KMS-11 (cell line): ENCODE measurements at regions not wholly inside any gene's neighbourhood (a gene's known extent, or its start where the extent isn't known, plus 50 kb on each side); places are given as distances from the start of the nearest gene placed in this dataset.

Source experiments
- H2AFZ ChIP-seq: fragments of 200-600 bp; sonication (generic); 2 replicates; pipeline ENCODE4 v1.6.1; 2016; ENCODE audit warnings: antibody characterized with exemption, mixed run types, low read depth
- H3K27ac ChIP-seq: fragments of 200-600 bp; sonication (generic); 2 replicates; pipeline ENCODE4 v1.6.1; 2016; ENCODE audit warnings: mild to moderate bottlenecking, mixed run types
- H3K27me3 ChIP-seq: fragments of 200-600 bp; sonication (generic); 2 replicates; pipeline ENCODE4 v1.6.1; 2017; ENCODE audit warnings: mild to moderate bottlenecking, low read depth, mixed run types, moderate library complexity; ENCODE audit not compliant: insufficient read depth
- H3K36me3 ChIP-seq: fragments of 200-600 bp; sonication (generic); 2 replicates; pipeline ENCODE4 v1.6.1; 2017; ENCODE audit warnings: mild to moderate bottlenecking, mixed run types; ENCODE audit not compliant: insufficient read depth
- H3K4me1 ChIP-seq: fragments of 200-600 bp; sonication (generic); 2 replicates; pipeline ENCODE4 v1.6.1; 2016; ENCODE audit warnings: mild to moderate bottlenecking, low read depth, mixed run types; ENCODE audit not compliant: poor library complexity, severe bottlenecking
- H3K4me2 ChIP-seq: fragments of 200-600 bp; sonication (generic); 2 replicates; pipeline ENCODE4 v1.7.0; 2016; ENCODE audit warnings: mild to moderate bottlenecking, mixed run types
- H3K4me3 ChIP-seq: fragments of 200-600 bp; sonication (generic); IDR thresholded peaks from 2 replicates; pipeline ENCODE4 v1.6.1; 2017; ENCODE audit warnings: low read depth, low read length, mixed read lengths; ENCODE audit not compliant: insufficient read depth
- H3K79me2 ChIP-seq: fragments of 200-600 bp; sonication (generic); 2 replicates; pipeline ENCODE4 v1.6.1; 2016; ENCODE audit warnings: low read depth, mixed run types; ENCODE audit not compliant: insufficient read depth
- H3K9ac ChIP-seq: fragments of 200-600 bp; sonication (generic); 2 replicates; pipeline ENCODE4 v1.6.1; 2016; ENCODE audit warnings: mild to moderate bottlenecking, mixed run types
- H4K20me1 ChIP-seq: fragments of 200-600 bp; sonication (generic); 2 replicates; pipeline ENCODE4 v1.6.1; 2016; ENCODE audit warnings: mild to moderate bottlenecking, mixed run types; ENCODE audit not compliant: insufficient read depth
- TF ChIP-seq, protein P1 (sequence below): fragments of 200-600 bp; sonication (generic); conservative IDR thresholded peaks from 2 replicates; pipeline ENCODE4 v1.6.1; 2017; ENCODE audit warnings: low read depth, mild to moderate bottlenecking, antibody characterized with exemption, low read length, moderate library complexity, mixed read lengths

DNA sequence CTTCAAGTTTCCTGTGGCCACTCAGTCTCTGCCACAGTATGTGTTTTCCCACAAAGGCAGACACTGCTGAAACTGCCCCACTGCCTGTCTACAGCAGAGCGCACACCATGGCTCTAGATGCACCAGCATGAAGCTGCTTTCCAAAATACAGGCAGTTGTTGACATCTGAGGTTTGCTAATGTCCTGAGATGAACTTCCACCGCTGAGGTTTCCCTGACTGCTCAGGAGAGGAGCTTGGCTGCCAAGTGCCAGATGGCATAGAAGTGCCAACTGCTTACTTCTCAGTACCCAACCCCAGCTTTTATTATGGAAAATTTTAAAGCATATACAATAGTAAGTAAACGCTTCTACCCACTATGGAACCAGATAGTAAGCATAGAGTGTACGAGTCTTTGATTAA, 61.0 kb upstream of the EXOC1L start:
- H3K79me2 ChIP-seq = no peaks in the 10 kb centered on the region
- H3K9ac ChIP-seq = no peak overlapping the region
- H3K4me1 ChIP-seq = peaks cover 21% of the 10 kb centered on the region
- H3K4me2 ChIP-seq = peak overlapping the region; percentile 13; the same call in 1 of the 2 replicates
- H3K36me3 ChIP-seq = no peaks in the 10 kb centered on the region
- no peaks in the 10 kb centered on the region for H3K27me3 ChIP-seq
- TF ChIP-seq, protein P1, sequence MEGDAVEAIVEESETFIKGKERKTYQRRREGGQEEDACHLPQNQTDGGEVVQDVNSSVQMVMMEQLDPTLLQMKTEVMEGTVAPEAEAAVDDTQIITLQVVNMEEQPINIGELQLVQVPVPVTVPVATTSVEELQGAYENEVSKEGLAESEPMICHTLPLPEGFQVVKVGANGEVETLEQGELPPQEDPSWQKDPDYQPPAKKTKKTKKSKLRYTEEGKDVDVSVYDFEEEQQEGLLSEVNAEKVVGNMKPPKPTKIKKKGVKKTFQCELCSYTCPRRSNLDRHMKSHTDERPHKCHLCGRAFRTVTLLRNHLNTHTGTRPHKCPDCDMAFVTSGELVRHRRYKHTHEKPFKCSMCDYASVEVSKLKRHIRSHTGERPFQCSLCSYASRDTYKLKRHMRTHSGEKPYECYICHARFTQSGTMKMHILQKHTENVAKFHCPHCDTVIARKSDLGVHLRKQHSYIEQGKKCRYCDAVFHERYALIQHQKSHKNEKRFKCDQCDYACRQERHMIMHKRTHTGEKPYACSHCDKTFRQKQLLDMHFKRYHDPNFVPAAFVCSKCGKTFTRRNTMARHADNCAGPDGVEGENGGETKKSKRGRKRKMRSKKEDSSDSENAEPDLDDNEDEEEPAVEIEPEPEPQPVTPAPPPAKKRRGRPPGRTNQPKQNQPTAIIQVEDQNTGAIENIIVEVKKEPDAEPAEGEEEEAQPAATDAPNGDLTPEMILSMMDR = no peak
- H3K27ac ChIP-seq = peak overlapping the region; percentile 47
- peak overlapping the region; percentile 43; the same call in 1 of the 2 replicates for H2AFZ ChIP-seq
- H3K4me3 ChIP-seq = no peak overlapping the region
- no peaks in the 10 kb centered on the region for H4K20me1 ChIP-seq

DNA sequence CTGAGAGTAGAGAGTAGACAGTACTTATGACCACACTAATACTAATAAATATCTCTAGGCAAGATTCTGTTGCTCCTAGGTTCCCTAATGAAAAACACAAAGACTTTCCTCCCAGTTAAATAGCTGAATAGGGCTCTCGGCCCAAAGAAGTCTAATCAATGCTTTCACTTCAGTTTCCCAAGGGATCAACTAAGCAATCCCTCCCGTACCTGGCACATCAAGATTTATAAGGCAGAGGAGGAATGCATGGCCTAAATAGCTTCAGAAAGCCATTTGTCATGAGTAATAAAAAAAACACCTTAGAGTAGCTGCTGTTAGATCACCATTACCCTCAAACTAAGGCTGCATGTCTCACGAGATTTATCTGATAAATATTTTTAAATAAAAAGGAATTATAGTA, 56.8 kb upstream of the EXOC1L start:
- H3K4me2 ChIP-seq = no peak overlapping the region
- H3K36me3 ChIP-seq = no peaks in the 10 kb centered on the region
- H4K20me1 ChIP-seq = no peaks in the 10 kb centered on the region
- TF ChIP-seq, protein P1 = no peak
- H3K27me3 ChIP-seq = no peaks in the 10 kb centered on the region
- no peak overlapping the region for H3K27ac ChIP-seq
- H3K4me3 ChIP-seq = no peak overlapping the region
- H2AFZ ChIP-seq = no peak overlapping the region
- peaks cover 15% of the 10 kb centered on the region for H3K4me1 ChIP-seq
- no peak overlapping the region for H3K9ac ChIP-seq
- H3K79me2 ChIP-seq = no peaks in the 10 kb centered on the region

DNA sequence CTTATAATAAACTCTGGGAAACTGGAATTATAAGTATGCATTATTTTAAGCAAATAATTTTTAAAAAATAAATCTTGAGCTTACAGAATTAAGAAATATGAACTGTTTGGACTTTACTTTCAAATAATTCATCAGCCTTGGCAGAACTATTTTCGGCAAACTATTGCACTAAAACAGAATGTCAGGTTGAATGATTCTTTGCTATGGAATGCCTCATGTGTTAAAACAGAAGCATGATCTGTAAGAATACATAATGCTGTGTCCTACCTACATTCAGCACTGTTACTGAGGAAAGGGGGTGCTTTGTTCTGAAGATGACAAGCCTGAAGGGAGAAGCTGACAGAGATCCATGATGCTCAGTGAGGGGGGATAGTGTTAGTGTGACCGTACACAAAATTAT, 55.6 kb upstream of the EXOC1L start:
- Histone ChIP-seq H3K4me1 (peaks cover 4% of the 10 kb centered on the region), H3K27me3 (no peaks in the 10 kb centered on the region), H4K20me1 (no peaks in the 10 kb centered on the region), H3K36me3 (no peaks in the 10 kb centered on the region), H3K4me3 (no peak overlapping the region), H3K4me2 (no peak overlapping the region), H3K9ac (no peak overlapping the region), H3K27ac (no peak overlapping the region), H2AFZ (no peak overlapping the region), H3K79me2 (no peaks in the 10 kb centered on the region)
- TF ChIP-seq, protein P1 = no peak

DNA sequence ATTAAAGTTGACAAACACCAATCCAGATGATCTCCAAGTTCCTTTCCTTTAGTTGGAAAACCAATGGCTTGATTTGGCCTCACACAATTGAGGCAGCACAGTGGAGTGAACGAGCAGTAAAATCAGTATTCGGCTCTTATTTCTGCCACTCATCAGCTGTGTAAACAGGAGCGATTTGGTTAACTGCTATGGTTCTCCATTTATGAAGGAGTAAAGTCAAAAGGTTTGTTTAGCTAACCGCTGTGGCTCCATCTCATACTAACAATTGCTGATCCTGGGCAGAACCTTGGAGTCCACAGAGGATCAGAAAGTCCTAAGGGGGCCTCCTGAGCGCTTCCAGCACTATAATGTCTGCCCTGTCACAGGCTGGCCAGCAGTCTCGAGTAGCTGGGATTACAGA, 54.5 kb upstream of the EXOC1L start:
- Histone ChIP-seq H4K20me1 (no peaks in the 10 kb centered on the region), H3K4me2 (no peak overlapping the region), H3K9ac (no peak overlapping the region), H3K4me1 (no peaks in the 10 kb centered on the region), H2AFZ (no peak overlapping the region), H3K27me3 (no peaks in the 10 kb centered on the region), H3K36me3 (no peaks in the 10 kb centered on the region), H3K4me3 (no peak overlapping the region), H3K27ac (no peak overlapping the region), H3K79me2 (no peaks in the 10 kb centered on the region)
- TF ChIP-seq, protein P1 = no peak

DNA sequence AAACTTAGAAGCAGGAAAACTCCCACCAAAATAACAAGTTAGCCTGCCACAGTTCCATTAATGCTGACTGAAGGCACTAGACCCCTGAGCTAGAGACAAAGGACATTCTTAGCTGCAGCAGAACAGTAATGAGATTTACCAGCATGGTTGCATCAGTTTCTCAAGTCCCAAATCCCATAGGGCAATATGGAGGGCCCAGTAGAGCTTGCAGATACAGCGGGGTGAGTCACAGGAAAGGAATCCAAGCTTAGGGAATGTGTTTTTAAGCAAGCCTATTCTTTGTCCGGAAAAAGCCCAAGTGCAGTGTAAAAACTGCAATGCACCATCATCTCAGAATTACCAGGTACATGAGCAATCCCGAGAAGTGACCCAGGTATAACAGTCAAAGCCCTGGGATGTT, 51.3 kb upstream of the EXOC1L start:
- H3K27ac ChIP-seq = no peak overlapping the region
- no peaks in the 10 kb centered on the region for H3K79me2 ChIP-seq
- no peaks in the 10 kb centered on the region for H4K20me1 ChIP-seq
- TF ChIP-seq, protein P1 = no peak
- no peaks in the 10 kb centered on the region for H3K4me1 ChIP-seq
- no peak overlapping the region for H2AFZ ChIP-seq
- no peak overlapping the region for H3K4me2 ChIP-seq
- H3K4me3 ChIP-seq = no peak overlapping the region
- no peak overlapping the region for H3K9ac ChIP-seq
- H3K27me3 ChIP-seq = no peaks in the 10 kb centered on the region
- no peaks in the 10 kb centered on the region for H3K36me3 ChIP-seq
